Fibroblast of villous mesenchyme (primary cell): ENCODE measurements at regions not wholly inside any gene's neighbourhood (a gene's known extent, or its start where the extent isn't known, plus 50 kb on each side); places are given as distances from the start of the nearest gene placed in this dataset.

Experiments
- DNase-seq: peaks from one replicate; pipeline ENCODE4 v3.0.0-alpha.2; 2010; ENCODE audit warnings: low read depth
- H3K4me3 ChIP-seq: 2 replicates; pipeline ENCODE4 v1.5.1; 2011; ENCODE audit warnings: low read depth, mild to moderate bottlenecking, low read length
- TF ChIP-seq, protein P1 (sequence below): IDR thresholded peaks from 2 replicates; pipeline ENCODE4 v1.5.1; 2012; ENCODE audit warnings: low read depth, mild to moderate bottlenecking, low read length; ENCODE audit not compliant: insufficient read depth

DNA sequence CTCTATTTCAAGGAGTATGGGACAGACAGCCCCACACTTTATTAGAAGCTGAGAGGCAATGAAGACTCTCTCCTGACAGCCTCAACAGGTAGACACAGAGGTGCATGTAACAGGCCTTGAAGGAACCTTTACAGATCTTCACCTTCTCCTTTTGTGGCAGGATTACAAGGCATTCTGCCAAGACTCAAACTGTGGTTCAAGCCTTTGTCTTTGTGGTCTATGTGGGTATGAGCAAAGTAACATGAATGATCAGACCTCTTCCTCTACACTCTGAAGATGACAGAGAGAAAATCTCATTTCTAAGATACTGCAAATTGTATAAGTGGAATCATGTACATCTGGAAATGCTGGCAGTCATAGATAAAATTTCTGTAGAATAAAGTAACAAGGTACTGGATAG is 346.9 kb downstream of the CDH9 start:
- no peak overlapping the region for H3K4me3 ChIP-seq
- no peak for DNase-seq
- TF ChIP-seq, protein P1, sequence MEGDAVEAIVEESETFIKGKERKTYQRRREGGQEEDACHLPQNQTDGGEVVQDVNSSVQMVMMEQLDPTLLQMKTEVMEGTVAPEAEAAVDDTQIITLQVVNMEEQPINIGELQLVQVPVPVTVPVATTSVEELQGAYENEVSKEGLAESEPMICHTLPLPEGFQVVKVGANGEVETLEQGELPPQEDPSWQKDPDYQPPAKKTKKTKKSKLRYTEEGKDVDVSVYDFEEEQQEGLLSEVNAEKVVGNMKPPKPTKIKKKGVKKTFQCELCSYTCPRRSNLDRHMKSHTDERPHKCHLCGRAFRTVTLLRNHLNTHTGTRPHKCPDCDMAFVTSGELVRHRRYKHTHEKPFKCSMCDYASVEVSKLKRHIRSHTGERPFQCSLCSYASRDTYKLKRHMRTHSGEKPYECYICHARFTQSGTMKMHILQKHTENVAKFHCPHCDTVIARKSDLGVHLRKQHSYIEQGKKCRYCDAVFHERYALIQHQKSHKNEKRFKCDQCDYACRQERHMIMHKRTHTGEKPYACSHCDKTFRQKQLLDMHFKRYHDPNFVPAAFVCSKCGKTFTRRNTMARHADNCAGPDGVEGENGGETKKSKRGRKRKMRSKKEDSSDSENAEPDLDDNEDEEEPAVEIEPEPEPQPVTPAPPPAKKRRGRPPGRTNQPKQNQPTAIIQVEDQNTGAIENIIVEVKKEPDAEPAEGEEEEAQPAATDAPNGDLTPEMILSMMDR, result no peak

DNA sequence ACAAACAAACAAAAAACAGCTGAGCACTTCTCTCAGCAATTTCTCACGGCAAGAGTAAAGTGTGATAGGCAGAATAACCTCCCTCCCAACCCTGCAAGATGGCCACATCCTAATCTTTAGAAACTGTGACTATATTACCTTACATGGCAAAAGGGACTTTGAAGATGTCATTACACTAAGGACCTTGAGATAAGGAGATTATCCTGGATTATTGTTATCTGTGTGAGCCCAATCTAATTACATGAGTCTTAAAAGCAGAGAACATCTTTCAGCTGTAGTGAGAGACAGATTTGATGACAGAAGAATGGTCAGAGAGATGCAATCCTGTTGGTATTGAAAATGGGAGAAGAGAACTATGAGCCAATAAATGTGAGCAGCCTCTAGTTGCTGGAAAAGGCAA is 347.9 kb downstream of the CDH9 start:
- TF ChIP-seq, protein P1, result no peak
- no peak overlapping the region for H3K4me3 ChIP-seq
- no peak for DNase-seq

DNA sequence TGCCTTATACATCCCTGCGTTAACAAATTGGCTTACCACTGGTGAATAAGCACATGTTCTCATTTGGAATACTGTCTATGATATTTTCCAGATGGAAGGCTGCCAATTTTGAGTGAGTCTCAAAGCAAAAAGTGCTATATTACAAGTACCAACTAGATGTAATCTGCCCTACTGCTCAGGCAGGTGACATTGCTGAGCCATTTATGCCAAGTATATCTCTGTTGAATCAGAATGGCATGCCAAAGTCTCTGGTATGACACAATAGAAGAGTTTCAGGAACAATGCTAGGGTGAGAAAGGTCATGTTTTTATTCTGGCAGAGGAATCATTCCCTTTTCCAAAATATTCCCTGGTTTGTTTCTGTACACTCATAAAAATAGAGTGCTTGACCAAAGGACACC is 356.5 kb downstream of the CDH9 start:
- no peak overlapping the region for H3K4me3 ChIP-seq
- no peak for DNase-seq
- TF ChIP-seq, protein P1, result no peak

DNA sequence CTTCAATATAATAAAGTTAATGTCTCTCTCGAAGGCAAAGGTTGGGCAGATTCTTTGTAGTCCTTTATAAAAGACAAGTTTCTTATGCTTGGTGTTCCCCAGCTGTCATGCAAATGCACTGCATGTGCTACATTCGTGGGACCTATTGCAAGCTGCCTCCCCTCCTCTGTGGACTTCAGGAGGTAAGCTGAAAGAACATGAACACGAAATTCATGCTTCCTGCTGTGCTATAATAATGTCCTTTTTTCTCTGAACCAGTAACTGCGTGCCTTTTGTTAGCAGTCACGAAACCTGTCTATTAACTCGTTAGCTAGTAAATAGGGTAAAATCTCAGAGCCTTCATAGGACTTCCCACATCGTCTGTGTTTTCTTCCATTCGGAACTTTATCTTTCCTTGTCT is 363.5 kb downstream of the CDH9 start:
- TF ChIP-seq, protein P1, result no peak
- no peak overlapping the region for H3K4me3 ChIP-seq
- no peak for DNase-seq

DNA sequence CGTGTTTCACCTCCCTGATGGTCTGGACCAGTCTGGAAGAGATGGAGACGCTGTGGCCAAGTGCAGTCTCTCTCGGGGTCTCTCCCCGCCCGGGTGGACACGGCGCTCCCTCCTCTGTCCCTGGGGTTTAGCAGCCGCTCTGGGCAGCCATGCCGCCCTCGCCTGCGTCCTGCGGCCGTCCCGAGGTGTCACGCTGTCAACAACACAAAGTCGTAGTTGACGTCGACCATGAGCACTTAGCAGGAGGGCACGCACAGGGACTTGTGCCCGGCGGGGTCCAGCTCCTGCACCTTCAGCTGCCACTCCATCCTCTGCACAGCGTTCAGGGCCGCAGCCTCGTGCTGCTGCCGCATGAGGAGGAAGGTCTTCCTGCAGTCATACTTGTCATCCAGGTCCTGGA is 368.9 kb downstream of the CDH9 start:
- TF ChIP-seq, protein P1, result no peak

DNA sequence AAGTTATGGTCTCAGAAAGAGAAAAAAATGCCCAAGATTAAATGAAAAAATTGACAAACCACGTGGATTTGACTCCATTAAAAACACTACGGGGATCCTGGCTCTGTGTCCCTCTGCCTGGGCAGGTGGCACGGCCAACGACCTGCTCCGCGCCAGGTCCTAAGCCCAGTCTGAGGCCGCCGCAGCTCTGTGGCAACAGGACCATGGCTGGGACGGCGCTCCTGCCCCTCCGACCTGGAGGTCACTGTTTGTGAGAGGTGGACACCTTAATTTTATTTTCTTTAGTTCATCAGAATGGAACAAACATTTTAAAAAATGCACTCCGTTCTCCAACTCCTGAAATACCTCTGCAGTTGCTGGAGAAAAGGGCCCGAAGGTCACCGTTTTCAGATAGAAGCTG is 369.4 kb downstream of the CDH9 start:
- DNase-seq, result no peak
- TF ChIP-seq, protein P1, result no peak
- no peak overlapping the region for H3K4me3 ChIP-seq

More for the DNA sequence above, 368.9 kb downstream of the CDH9 start:
- no peak overlapping the region for H3K4me3 ChIP-seq
- no peak for DNase-seq

DNA sequence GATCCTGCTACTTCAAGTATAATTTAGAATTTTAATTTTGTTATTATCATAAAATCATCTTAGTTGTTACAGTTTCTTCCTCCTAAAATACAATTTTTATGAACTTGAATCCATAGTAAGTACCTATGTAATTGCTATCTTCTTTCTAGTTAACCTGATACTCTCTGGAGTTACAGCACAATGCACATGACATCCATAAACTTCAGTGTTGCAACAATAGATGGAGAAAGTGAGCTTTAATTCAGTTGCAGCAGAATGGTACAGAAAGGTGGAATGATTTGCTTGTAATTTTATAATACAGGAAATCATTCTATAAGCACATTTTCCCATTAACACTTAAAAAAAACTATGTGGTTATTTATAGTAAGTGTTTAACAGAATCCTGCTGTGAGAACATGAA is 372.0 kb downstream of the CDH9 start:
- TF ChIP-seq, protein P1, result no peak
- H3K4me3 ChIP-seq, result no peak overlapping the region
- DNase-seq, result no peak
